ENCODE measurements at regions not wholly inside any gene's neighbourhood (a gene's known extent, or its start where the extent isn't known, plus 50 kb on each side); places are given as distances from the start of the nearest gene placed in this dataset.

- Histone ChIP-seq H3K4me2 (ENCODE audit: low read depth, low read length, poor library complexity, severe bottlenecking) (no peak overlapping the region), H3K4me3 (ENCODE audit: low read length, poor library complexity, severe bottlenecking) (no peak overlapping the region), H3K9me3 (ENCODE audit: insufficient read depth, low read depth, low read length) (no peaks in the 10 kb centered on the region), H3K9ac (ENCODE audit: low read depth, low read length, poor library complexity, severe bottlenecking) (no peak overlapping the region), H3F3A (ENCODE audit: low read depth) (no peaks in the 10 kb centered on the region), H4K20me1 (ENCODE audit: insufficient read depth, low read length, poor library complexity, severe bottlenecking) (no peaks in the 10 kb centered on the region), H3K36me3 (ENCODE audit: insufficient read depth, low read length) (no peaks in the 10 kb centered on the region), H2AFZ (ENCODE audit: low read length) (no peak overlapping the region), H3K27me3 (ENCODE audit: insufficient read depth, low read length, poor library complexity, severe bottlenecking) (no peaks in the 10 kb centered on the region), H3K4me1 (ENCODE audit: insufficient read depth, low read length, poor library complexity, severe bottlenecking) (no peaks in the 10 kb centered on the region), H3K9me2 (replicated peaks; ENCODE audit: low read depth, low read length) (no peaks in the 10 kb centered on the region), H3K79me2 (ENCODE audit: insufficient read depth, low read length) (no peaks in the 10 kb centered on the region)
- TF ChIP-seq, protein P1, sequence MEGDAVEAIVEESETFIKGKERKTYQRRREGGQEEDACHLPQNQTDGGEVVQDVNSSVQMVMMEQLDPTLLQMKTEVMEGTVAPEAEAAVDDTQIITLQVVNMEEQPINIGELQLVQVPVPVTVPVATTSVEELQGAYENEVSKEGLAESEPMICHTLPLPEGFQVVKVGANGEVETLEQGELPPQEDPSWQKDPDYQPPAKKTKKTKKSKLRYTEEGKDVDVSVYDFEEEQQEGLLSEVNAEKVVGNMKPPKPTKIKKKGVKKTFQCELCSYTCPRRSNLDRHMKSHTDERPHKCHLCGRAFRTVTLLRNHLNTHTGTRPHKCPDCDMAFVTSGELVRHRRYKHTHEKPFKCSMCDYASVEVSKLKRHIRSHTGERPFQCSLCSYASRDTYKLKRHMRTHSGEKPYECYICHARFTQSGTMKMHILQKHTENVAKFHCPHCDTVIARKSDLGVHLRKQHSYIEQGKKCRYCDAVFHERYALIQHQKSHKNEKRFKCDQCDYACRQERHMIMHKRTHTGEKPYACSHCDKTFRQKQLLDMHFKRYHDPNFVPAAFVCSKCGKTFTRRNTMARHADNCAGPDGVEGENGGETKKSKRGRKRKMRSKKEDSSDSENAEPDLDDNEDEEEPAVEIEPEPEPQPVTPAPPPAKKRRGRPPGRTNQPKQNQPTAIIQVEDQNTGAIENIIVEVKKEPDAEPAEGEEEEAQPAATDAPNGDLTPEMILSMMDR (conservative IDR thresholded peaks at IDR 0.05; ENCODE audit: low read length), result no peak
- TF ChIP-seq EZH2phosphoT487 (IDR thresholded peaks at IDR 0.05; ENCODE audit: borderline replicate concordance), result no peak
These were observed 1832.9 kb upstream of the LRRTM1 start for GRCh38 chr2:82137441-82137840.

GRCh38 chr2:82128051-82128450 lies 1823.5 kb upstream of the LRRTM1 start:
- Histone ChIP-seq H3K79me2 (ENCODE audit: insufficient read depth, low read length) (no peaks in the 10 kb centered on the region), H3K4me1 (ENCODE audit: insufficient read depth, low read length, poor library complexity, severe bottlenecking) (no peaks in the 10 kb centered on the region), H3K27me3 (ENCODE audit: insufficient read depth, low read length, poor library complexity, severe bottlenecking) (no peaks in the 10 kb centered on the region), H3K4me2 (ENCODE audit: low read depth, low read length, poor library complexity, severe bottlenecking) (no peak overlapping the region), H3K9me2 (replicated peaks; ENCODE audit: low read depth, low read length) (no peaks in the 10 kb centered on the region), H4K20me1 (ENCODE audit: insufficient read depth, low read length, poor library complexity, severe bottlenecking) (no peaks in the 10 kb centered on the region), H2AFZ (ENCODE audit: low read length) (no peak overlapping the region), H3K36me3 (ENCODE audit: insufficient read depth, low read length) (no peaks in the 10 kb centered on the region), H3K9me3 (ENCODE audit: insufficient read depth, low read depth, low read length) (peaks cover 6% of the 10 kb centered on the region; the same call in 1 of the 2 replicates), H3K4me3 (ENCODE audit: low read length, poor library complexity, severe bottlenecking) (no peak overlapping the region), H3K9ac (ENCODE audit: low read depth, low read length, poor library complexity, severe bottlenecking) (no peak overlapping the region), H3F3A (ENCODE audit: low read depth) (no peaks in the 10 kb centered on the region)
- no peak for TF ChIP-seq EZH2phosphoT487 (IDR thresholded peaks at IDR 0.05; ENCODE audit: borderline replicate concordance)
- TF ChIP-seq, protein P1 (conservative IDR thresholded peaks at IDR 0.05; ENCODE audit: low read length), result no peak

DNA sequence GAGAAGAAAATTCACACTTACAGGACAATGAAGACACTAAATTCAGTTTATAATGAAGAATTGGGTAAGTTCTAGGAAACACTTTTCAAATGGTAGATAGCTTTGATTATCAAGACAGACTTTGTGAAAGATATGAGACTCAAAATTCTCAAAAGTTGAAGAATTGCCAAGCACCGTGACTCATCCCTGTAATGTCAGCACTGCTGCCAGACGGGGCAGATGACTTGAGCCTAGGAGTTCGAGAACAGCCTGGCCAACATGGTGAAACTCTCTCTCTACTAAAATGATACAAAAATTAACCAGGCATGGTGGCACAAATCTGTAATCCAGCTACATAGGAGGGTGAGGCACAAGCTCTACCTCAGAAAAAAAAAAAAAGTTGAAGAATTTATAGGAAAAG lies 1820.1 kb upstream of the LRRTM1 start:
- Histone ChIP-seq H3K36me3 (ENCODE audit: insufficient read depth, low read length) (no peaks in the 10 kb centered on the region), H3K4me2 (ENCODE audit: low read depth, low read length, poor library complexity, severe bottlenecking) (no peak overlapping the region), H3K4me3 (ENCODE audit: low read length, poor library complexity, severe bottlenecking) (no peak overlapping the region), H3K9me3 (ENCODE audit: insufficient read depth, low read depth, low read length) (no peaks in the 10 kb centered on the region), H3K9ac (ENCODE audit: low read depth, low read length, poor library complexity, severe bottlenecking) (no peak overlapping the region), H3K27me3 (ENCODE audit: insufficient read depth, low read length, poor library complexity, severe bottlenecking) (no peaks in the 10 kb centered on the region), H2AFZ (ENCODE audit: low read length) (no peak overlapping the region), H3F3A (ENCODE audit: low read depth) (no peaks in the 10 kb centered on the region), H3K79me2 (ENCODE audit: insufficient read depth, low read length) (no peaks in the 10 kb centered on the region), H3K4me1 (ENCODE audit: insufficient read depth, low read length, poor library complexity, severe bottlenecking) (no peaks in the 10 kb centered on the region), H4K20me1 (ENCODE audit: insufficient read depth, low read length, poor library complexity, severe bottlenecking) (no peaks in the 10 kb centered on the region), H3K9me2 (replicated peaks; ENCODE audit: low read depth, low read length) (no peaks in the 10 kb centered on the region)
- TF ChIP-seq, protein P1 (conservative IDR thresholded peaks at IDR 0.05; ENCODE audit: low read length), result no peak
- no peak for TF ChIP-seq EZH2phosphoT487 (IDR thresholded peaks at IDR 0.05; ENCODE audit: borderline replicate concordance)

Data from Loucy (cell line).